Neuronal stem cell (in vitro differentiated cells): ENCODE measurements at regions not wholly inside any gene's neighbourhood (a gene's known extent, or its start where the extent isn't known, plus 50 kb on each side); places are given as distances from the start of the nearest gene placed in this dataset.
A peak's percentile ranks its signal among the peaks of the same experiment; 100 is the strongest.

ENCODE experiments used
- DNase-seq: peaks from one replicate; pipeline ENCODE4 v3.0.0-alpha.2; 2013; ENCODE audit warnings: low spot score
- H2AFZ ChIP-seq: one replicate; pipeline ENCODE4 v1.6.1; 2013; ENCODE audit warnings: mild to moderate bottlenecking, low read length, inconsistent platforms
- H2AK5ac ChIP-seq: 2 replicates; pipeline ENCODE4 v1.6.1; 2013; ENCODE audit warnings: low read depth, mild to moderate bottlenecking, inconsistent platforms, low read length, moderate library complexity, mixed read lengths
- H2BK120ac ChIP-seq: 2 replicates; pipeline ENCODE4 v1.6.1; 2013; ENCODE audit warnings: low read depth, mild to moderate bottlenecking, inconsistent platforms, low read length, moderate library complexity, mixed read lengths
- H2BK12ac ChIP-seq: one replicate; pipeline ENCODE4 v1.6.1; 2013; ENCODE audit warnings: low read length, inconsistent platforms
- H2BK15ac ChIP-seq: 2 replicates; pipeline ENCODE4 v1.6.1; 2013; ENCODE audit warnings: mild to moderate bottlenecking, low read length, inconsistent platforms, mixed read lengths
- H2BK5ac ChIP-seq: one replicate; pipeline ENCODE4 v1.6.1; 2013; ENCODE audit warnings: inconsistent platforms, mild to moderate bottlenecking, low read length, moderate library complexity
- H3K14ac ChIP-seq: one replicate; pipeline ENCODE4 v1.6.1; 2013; ENCODE audit warnings: low read length, inconsistent platforms
- H3K18ac ChIP-seq: 2 replicates; pipeline ENCODE4 v1.6.1; 2013; ENCODE audit warnings: low read length, inconsistent platforms
- H3K23ac ChIP-seq: 2 replicates; pipeline ENCODE4 v1.6.1; 2013; ENCODE audit warnings: low read depth, mild to moderate bottlenecking, mixed read lengths, low read length, inconsistent platforms; ENCODE audit not compliant: poor library complexity
- H3K27ac ChIP-seq: replicated peaks from 3 replicates; pipeline ENCODE4 v1.5.1; 2013; ENCODE audit warnings: low read length, inconsistent platforms
- H3K27me3 ChIP-seq, 3 experiments: 2 replicates each; pipeline ENCODE4 v1.6.1; 2013; ENCODE audit warnings: low read length in 3 of 3, mild to moderate bottlenecking in 2 of 3, inconsistent platforms in 1 of 3, low read depth in 1 of 3, mixed read lengths in 1 of 3, moderate library complexity in 1 of 3; ENCODE audit not compliant: control insufficient read depth in 3 of 3, insufficient read depth in 3 of 3
- H3K36me3 ChIP-seq, 2 donors: replicated peaks in 1 of 2; 2 replicates each; pipeline ENCODE4 v1.6.1; 2013; ENCODE audit warnings: low read length in 2 of 2; ENCODE audit not compliant: control insufficient read depth in 2 of 2, insufficient read depth in 2 of 2
- H3K4ac ChIP-seq: 2 replicates; pipeline ENCODE4 v1.6.1; 2013; ENCODE audit warnings: inconsistent platforms, mild to moderate bottlenecking, low read length, moderate library complexity
- H3K4me1 ChIP-seq, 2 donors: 1 replicate in 1 of 2; 2 replicates in 1 of 2; pipeline ENCODE4 v1.6.1; 2013; ENCODE audit warnings: low read length in 2 of 2, low read depth in 1 of 2; ENCODE audit not compliant: control insufficient read depth in 2 of 2, insufficient read depth in 1 of 2
- H3K4me2 ChIP-seq: one replicate; pipeline ENCODE4 v1.6.1; 2013; ENCODE audit warnings: mild to moderate bottlenecking, low read length, inconsistent platforms; ENCODE audit not compliant: insufficient read depth, poor library complexity, severe bottlenecking
- H3K4me3 ChIP-seq, 2 donors: 2 replicates each; pipeline ENCODE4 v1.5.1; 2013; ENCODE audit warnings: low read length in 2 of 2, mild to moderate bottlenecking in 2 of 2, inconsistent platforms in 1 of 2, moderate library complexity in 1 of 2
- H3K79me1 ChIP-seq: one replicate; pipeline ENCODE4 v1.6.1; 2013; ENCODE audit warnings: low read depth, mild to moderate bottlenecking, inconsistent platforms, low read length, moderate library complexity
- H3K9ac ChIP-seq: one replicate; pipeline ENCODE4 v1.6.1; 2013; ENCODE audit warnings: mild to moderate bottlenecking, low read depth, low read length, inconsistent platforms; ENCODE audit not compliant: poor library complexity
- H3K9me3 ChIP-seq, 2 donors: replicated peaks in 1 of 2; 2 replicates each; pipeline versions ENCODE3 to v1.6.1; 2013; ENCODE audit warnings: low read length in 2 of 2, mild to moderate bottlenecking in 2 of 2, inconsistent platforms in 1 of 2, low read depth in 1 of 2, mixed read lengths in 1 of 2, moderate library complexity in 1 of 2; ENCODE audit not compliant: control insufficient read depth in 2 of 2, insufficient read depth in 1 of 2
- H4K8ac ChIP-seq: one replicate; pipeline ENCODE4 v1.6.1; 2013; ENCODE audit warnings: low read depth, mild to moderate bottlenecking, inconsistent platforms, low read length, moderate library complexity
- H4K91ac ChIP-seq: one replicate; pipeline ENCODE4 v1.6.1; 2013; ENCODE audit warnings: low read length, low read depth, mild to moderate bottlenecking, inconsistent platforms; ENCODE audit not compliant: poor library complexity
- WGBS, 2 donors: extraction: QIAGEN DNeasy Blood & Tissue Kit; methylation state at CpG; one replicate each; pipeline ENCODE4 v1.1.7; 2013; ENCODE audit warnings: missing lambda C conversion rate in 2 of 2, mixed read lengths in 1 of 2; ENCODE audit not compliant: insufficient read length in 2 of 2, insufficient replicate concordance in 1 of 2; ENCODE audit errors: extremely low coverage in 2 of 2; 5-methylcytosine and 5-hydroxymethylcytosine counted together

GRCh38 chr10:4661511-4662255, 164.3 kb upstream of the AKR1E2 start:
- no peak overlapping the region for H2BK120ac ChIP-seq
- H2BK12ac ChIP-seq = no peak overlapping the region
- WGBS, 2 donors = no CpG with 5 or more reads among the region's 16 CpGs
- no peak overlapping the region for H2BK5ac ChIP-seq
- H3K14ac ChIP-seq = no peak overlapping the region
- H2AK5ac ChIP-seq = no peak overlapping the region
- H3K36me3 ChIP-seq = no peaks in the 10 kb centered on the region
- no peaks in the 10 kb centered on the region for H3K27me3 ChIP-seq
- H3K9ac ChIP-seq = no peak overlapping the region
- no peak overlapping the region for H4K8ac ChIP-seq
- H2BK15ac ChIP-seq = no peak overlapping the region
- no peaks in the 10 kb centered on the region for H3K79me1 ChIP-seq
- no peak overlapping the region for H4K91ac ChIP-seq
- DNase-seq = no peak
- peak overlapping the region; percentile 16 for H3K18ac ChIP-seq
- peaks cover 3 to 7% of the 10 kb centered on the region in 2 donors for H3K4me1 ChIP-seq
- no peak overlapping the region for H2AFZ ChIP-seq
- no peak overlapping the region for H3K4ac ChIP-seq
- H3K27ac ChIP-seq = no peak overlapping the region
- H3K4me3 ChIP-seq = no peak overlapping the region
- no peak overlapping the region for H3K4me2 ChIP-seq
- H3K9me3 ChIP-seq = no peaks in the 10 kb centered on the region
- no peak overlapping the region for H3K23ac ChIP-seq

- Histone ChIP-seq H2BK15ac (no peak overlapping the region), H3K4me3 (no peak overlapping the region), H3K14ac (no peak overlapping the region), H3K27me3 (no peaks in the 10 kb centered on the region), H2BK120ac (no peak overlapping the region), H2AFZ (no peak overlapping the region), H4K8ac (no peak overlapping the region), H3K18ac (no peak overlapping the region), H3K4ac (no peak overlapping the region), H2BK12ac (no peak overlapping the region), H3K9me3 (no peaks in the 10 kb centered on the region), H3K9ac (no peak overlapping the region), H3K4me2 (no peak overlapping the region), H2BK5ac (no peak overlapping the region), H3K4me1 (peaks cover 3 to 8% of the 10 kb centered on the region in 2 donors), H4K91ac (no peak overlapping the region), H3K36me3 (no peaks in the 10 kb centered on the region), H3K27ac (no peak overlapping the region), H3K79me1 (no peaks in the 10 kb centered on the region), H2AK5ac (no peak overlapping the region), H3K23ac (no peak overlapping the region)
- WGBS, 2 donors = no CpG with 5 or more reads among the region's 8 CpGs
- no peak for DNase-seq
These were observed 167.2 kb upstream of the AKR1E2 start for GRCh38 chr10:4658777-4659176.

- H4K91ac ChIP-seq = no peak overlapping the region
- no peaks in the 10 kb centered on the region for H3K79me1 ChIP-seq
- H3K9ac ChIP-seq = no peak overlapping the region
- no peak overlapping the region for H3K23ac ChIP-seq
- H3K9me3 ChIP-seq = no peaks in the 10 kb centered on the region
- no peak overlapping the region for H2AK5ac ChIP-seq
- H4K8ac ChIP-seq = no peak overlapping the region
- WGBS, 2 donors = no CpG with 5 or more reads among the region's 7 CpGs
- no peak overlapping the region for H2AFZ ChIP-seq
- H3K18ac ChIP-seq = no peak overlapping the region
- peaks cover 0 to 2% of the 10 kb centered on the region in 2 donors for H3K4me1 ChIP-seq
- no peaks in the 10 kb centered on the region for H3K27me3 ChIP-seq
- H2BK12ac ChIP-seq = no peak overlapping the region
- no peak overlapping the region for H2BK120ac ChIP-seq
- H3K4ac ChIP-seq = no peak overlapping the region
- H3K27ac ChIP-seq = no peak overlapping the region
- H3K36me3 ChIP-seq = no peaks in the 10 kb centered on the region
- H3K4me3 ChIP-seq = no peak overlapping the region
- H2BK5ac ChIP-seq = no peak overlapping the region
- peak; percentile 51 for DNase-seq
- H3K14ac ChIP-seq = no peak overlapping the region
- no peak overlapping the region for H2BK15ac ChIP-seq
- no peak overlapping the region for H3K4me2 ChIP-seq
These were observed 169.3 kb upstream of the AKR1E2 start for GRCh38 chr10:4656576-4657194.

GRCh38 chr10:4655879-4656278, 170.1 kb upstream of the AKR1E2 start:
- WGBS, 2 donors = no CpG with 5 or more reads among the region's 5 CpGs
- Histone ChIP-seq H3K79me1 (no peaks in the 10 kb centered on the region), H4K91ac (no peak overlapping the region), H3K27ac (no peak overlapping the region), H2BK5ac (no peak overlapping the region), H4K8ac (no peak overlapping the region), H3K14ac (no peak overlapping the region), H3K18ac (no peak overlapping the region), H3K9ac (no peak overlapping the region), H2BK12ac (no peak overlapping the region), H2BK120ac (no peak overlapping the region), H3K23ac (no peak overlapping the region), H3K4me2 (no peak overlapping the region), H3K27me3 (no peaks in the 10 kb centered on the region), H3K9me3 (no peaks in the 10 kb centered on the region), H2AK5ac (no peak overlapping the region), H3K4ac (no peak overlapping the region), H3K4me1 (peaks cover 0 to 2% of the 10 kb centered on the region in 2 donors), H3K36me3 (no peaks in the 10 kb centered on the region), H2BK15ac (no peak overlapping the region), H3K4me3 (no peak overlapping the region), H2AFZ (no peak overlapping the region)
- DNase-seq = no peak
